Common myeloid progenitor, CD34-positive (primary cell): ENCODE measurements at regions not wholly inside any gene's neighbourhood (a gene's known extent, or its start where the extent isn't known, plus 50 kb on each side); places are given as distances from the start of the nearest gene placed in this dataset.

Experiments used
- CTCF ChIA-PET: fragments of 350-600 bp; sonication (Branson Sonifier 250); formaldehyde crosslinking; loops from one replicate; lab custom pipeline; 2021; ENCODE audit warnings: antibody characterized with exemption; lab: Charles Lee
- POLR2A ChIA-PET: fragments of 350-600 bp; sonication (Branson Sonifier 250); formaldehyde crosslinking; loops from one replicate; lab custom pipeline; 2021; ENCODE audit warnings: antibody characterized with exemption; lab: Charles Lee
- DNase-seq, 3 donors: peaks; one replicate each; pipeline versions ENCODE4 v3.0.0 to v3.0.0-alpha.2; 2013
- H3K27ac ChIP-seq, 2 experiments: 1 replicate in 1 of 2; 2 replicates in 1 of 2; pipeline ENCODE4 v1.7.0; 2013; ENCODE audit warnings: inconsistent platforms in 2 of 2, low read length in 2 of 2, mild to moderate bottlenecking in 2 of 2, low read depth in 1 of 2, moderate library complexity in 1 of 2; ENCODE audit not compliant: severe bottlenecking in 2 of 2, insufficient read depth in 1 of 2, poor library complexity in 1 of 2
- H3K27me3 ChIP-seq, 5 experiments: replicated peaks in 2 of 5; 1 replicate in 3 of 5; 2 replicates in 2 of 5; pipeline versions ENCODE4 v1.6.1 to v1.7.0; 2013; ENCODE audit warnings: low read length in 4 of 5, mild to moderate bottlenecking in 2 of 5, moderate library complexity in 2 of 5, inconsistent platforms in 1 of 5; ENCODE audit not compliant: insufficient read depth in 5 of 5, control insufficient read depth in 4 of 5
- H3K36me3 ChIP-seq, 4 experiments: 1 replicate in 2 of 4; 2 replicates in 2 of 4; pipeline versions ENCODE4 v1.6.1 to v1.7.0; 2013; ENCODE audit warnings: low read length in 3 of 4, control low read depth in 1 of 4, mild to moderate bottlenecking in 1 of 4; ENCODE audit not compliant: control insufficient read depth in 4 of 4, insufficient read depth in 4 of 4
- H3K4me1 ChIP-seq, 4 experiments: 1 replicate in 3 of 4; 2 replicates in 1 of 4; pipeline versions ENCODE4 v1.6.1 to v1.7.1; 2013; ENCODE audit warnings: low read length in 3 of 4, mild to moderate bottlenecking in 3 of 4, control low read depth in 1 of 4, inconsistent platforms in 1 of 4, moderate library complexity in 1 of 4; ENCODE audit not compliant: control insufficient read depth in 4 of 4, insufficient read depth in 4 of 4; ENCODE audit errors: control extremely low read depth in 1 of 4
- H3K4me3 ChIP-seq, 7 experiments: 1 replicate in 4 of 7; 2 replicates in 3 of 7; pipeline versions ENCODE4 v1.5.1 to v1.7.0; 2013; ENCODE audit warnings: mild to moderate bottlenecking in 7 of 7, low read length in 6 of 7, moderate library complexity in 6 of 7, inconsistent platforms in 2 of 7, low read depth in 2 of 7, control low read depth in 1 of 7; ENCODE audit not compliant: insufficient read depth in 4 of 7, control insufficient read depth in 1 of 7; ENCODE audit errors: extremely low read depth in 1 of 7
- H3K9me3 ChIP-seq, 5 experiments: 1 replicate in 4 of 5; 2 replicates in 1 of 5; pipeline versions ENCODE4 v1.6.1 to v1.7.1; 2013; ENCODE audit warnings: low read length in 4 of 5, mild to moderate bottlenecking in 2 of 5, inconsistent platforms in 1 of 5, low read depth in 1 of 5, moderate library complexity in 1 of 5; ENCODE audit not compliant: control insufficient read depth in 4 of 5, insufficient read depth in 2 of 5; ENCODE audit errors: control extremely low read depth in 1 of 5
- WGBS: methylation state at CpG from one replicate; pipeline ENCODE4 v1.1.5; 2013; ENCODE audit not compliant: insufficient coverage; 5-methylcytosine and 5-hydroxymethylcytosine counted together

DNA sequence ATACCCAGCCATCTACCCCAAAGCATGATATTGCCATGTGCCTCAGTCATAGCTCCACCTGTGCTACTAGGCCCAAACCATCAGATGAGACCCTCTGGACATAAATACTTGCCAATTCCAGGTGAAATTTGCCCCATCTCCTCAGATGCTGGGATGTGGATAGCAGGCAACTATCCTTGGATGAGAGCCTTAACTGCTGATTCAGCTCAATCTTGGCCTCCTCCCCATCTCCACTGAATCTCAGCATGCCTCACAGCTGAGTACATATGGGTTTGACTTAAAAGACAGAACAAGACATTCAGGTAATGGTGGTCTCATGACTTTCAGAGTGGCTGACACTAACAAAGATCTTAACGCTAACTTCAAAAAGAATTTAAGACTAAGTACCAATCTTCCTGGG is 50.8 kb upstream of the KLHL13 start:
- H3K27ac ChIP-seq = no peak overlapping the region
- no peak overlapping the region for H3K4me3 ChIP-seq
- H3K36me3 ChIP-seq = no peaks in the 10 kb centered on the region
- ChIA-PET CTCF (no interaction called here), POLR2A (no interaction called here)
- H3K4me1 ChIP-seq = no peaks in the 10 kb centered on the region
- H3K9me3 ChIP-seq = no peaks in the 10 kb centered on the region
- no peak for DNase-seq
- H3K27me3 ChIP-seq = no peaks in the 10 kb centered on the region
- WGBS = 100% methylated on average over 1 of the region's 1 CpG

DNA sequence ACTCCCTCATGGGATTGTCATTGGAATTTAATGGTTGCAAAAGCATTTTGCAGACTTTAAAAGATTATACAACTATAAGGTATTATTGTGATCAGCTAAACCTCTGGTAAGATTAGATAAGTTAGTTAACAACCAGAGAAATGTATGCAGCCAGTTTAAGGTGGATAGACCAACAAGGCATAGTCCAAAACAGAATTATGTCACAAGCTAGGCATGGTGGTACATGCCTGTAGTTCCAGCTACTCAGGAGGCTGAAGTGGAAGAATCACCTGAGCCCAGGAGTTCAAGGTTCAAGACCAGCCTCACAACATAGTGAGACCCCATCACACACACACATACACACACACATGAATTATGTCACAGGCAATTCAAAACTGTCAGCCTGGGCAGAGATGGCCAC is 54.7 kb upstream of the KLHL13 start:
- POLR2A ChIA-PET = no interaction called here
- DNase-seq = no peak
- Histone ChIP-seq H3K36me3 (no peaks in the 10 kb centered on the region), H3K9me3 (no peaks in the 10 kb centered on the region), H3K4me1 (no peaks in the 10 kb centered on the region), H3K27me3 (no peaks in the 10 kb centered on the region), H3K4me3 (no peak overlapping the region), H3K27ac (no peak overlapping the region)
- CTCF ChIA-PET = no interaction called here

DNA sequence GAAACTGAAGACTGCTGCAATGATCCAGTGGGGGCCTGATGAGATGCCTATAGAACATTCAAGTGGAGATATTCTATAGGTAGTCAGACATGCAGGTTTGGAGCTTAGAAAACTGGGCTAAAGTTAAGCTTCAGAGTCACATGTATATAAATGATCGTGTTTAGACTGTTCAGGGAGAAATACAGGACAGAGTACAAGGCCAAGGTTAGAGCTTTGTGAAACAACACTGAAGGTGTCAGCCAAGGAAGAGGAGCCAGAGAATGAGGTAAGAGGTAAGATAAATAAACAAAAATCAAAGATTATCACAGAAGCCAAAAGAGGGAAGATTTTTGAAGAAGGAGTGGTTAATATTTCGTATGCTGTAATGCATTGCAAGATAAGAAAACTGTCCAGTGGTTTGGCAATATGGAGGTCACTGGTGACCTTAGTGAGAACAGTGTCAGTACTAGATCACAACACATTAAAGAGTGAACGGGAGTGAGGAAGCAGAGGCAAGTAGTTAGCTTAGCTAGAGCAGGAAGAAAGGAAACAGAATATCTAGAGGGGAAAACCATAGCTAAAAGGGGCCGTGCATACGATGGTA is 58.0 kb upstream of the KLHL13 start:
- Histone ChIP-seq H3K36me3 (no peaks in the 10 kb centered on the region), H3K27ac (no peak overlapping the region), H3K4me1 (no peaks in the 10 kb centered on the region), H3K4me3 (no peak overlapping the region), H3K9me3 (no peaks in the 10 kb centered on the region), H3K27me3 (no peaks in the 10 kb centered on the region)
- 72% methylated on average over 5 of the region's 5 CpGs for WGBS
- POLR2A ChIA-PET = no interaction called here
- CTCF ChIA-PET = no interaction called here
- no peak for DNase-seq

DNA sequence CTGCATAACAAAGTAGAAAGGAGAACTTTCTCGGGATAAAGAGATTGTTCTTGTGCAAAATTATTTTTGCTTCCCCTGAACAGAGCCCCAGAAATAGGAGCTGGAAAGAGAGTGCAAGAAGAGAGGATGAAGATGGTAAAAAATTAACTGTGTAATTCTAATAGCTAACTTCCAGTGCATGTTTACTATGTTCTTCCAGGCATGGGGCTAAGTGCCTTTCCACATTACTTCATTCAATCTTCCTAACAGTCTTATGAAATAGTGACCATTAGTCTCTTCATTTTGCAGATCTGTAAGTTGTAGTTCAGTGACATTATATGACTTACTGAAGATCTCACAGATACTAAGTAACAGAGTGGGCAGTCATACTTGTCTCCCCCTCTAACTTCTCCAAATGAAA is 61.1 kb upstream of the KLHL13 start:
- ChIA-PET POLR2A (no interaction called here), CTCF (no interaction called here)
- no peaks in the 10 kb centered on the region for H3K27me3 ChIP-seq
- no peak for DNase-seq
- H3K4me1 ChIP-seq = no peaks in the 10 kb centered on the region
- H3K36me3 ChIP-seq = no peaks in the 10 kb centered on the region
- H3K4me3 ChIP-seq = no peak overlapping the region
- 86% methylated on average over 1 of the region's 1 CpG for WGBS
- no peak overlapping the region for H3K27ac ChIP-seq
- H3K9me3 ChIP-seq = no peaks in the 10 kb centered on the region

DNA sequence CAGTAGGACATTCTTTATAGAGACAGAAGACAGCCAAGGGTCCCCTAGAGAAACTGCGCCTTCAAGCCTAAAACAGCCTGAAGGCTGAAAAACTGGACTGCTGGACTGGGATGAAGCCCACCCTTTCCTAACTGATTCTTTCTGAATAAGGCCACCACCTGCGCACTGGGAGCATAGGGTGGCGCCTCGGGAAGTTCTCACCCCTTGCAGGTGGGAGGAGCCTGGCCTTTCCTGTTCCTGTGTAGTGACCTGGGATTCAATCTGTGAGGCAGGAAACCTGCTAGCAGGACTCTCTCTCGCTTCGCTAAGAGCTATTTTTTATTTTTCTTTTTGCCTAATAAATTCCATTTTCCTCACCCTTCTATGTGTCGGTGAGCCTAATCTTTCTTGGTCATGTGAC is 61.8 kb upstream of the KLHL13 start:
- CTCF ChIA-PET = no interaction called here
- Histone ChIP-seq H3K27me3 (no peaks in the 10 kb centered on the region), H3K4me3 (no peak overlapping the region), H3K9me3 (no peaks in the 10 kb centered on the region), H3K4me1 (no peaks in the 10 kb centered on the region), H3K27ac (no peak overlapping the region), H3K36me3 (no peaks in the 10 kb centered on the region)
- 82% methylated on average over 4 of the region's 7 CpGs for WGBS
- DNase-seq = no peak
- POLR2A ChIA-PET = no interaction called here

DNA sequence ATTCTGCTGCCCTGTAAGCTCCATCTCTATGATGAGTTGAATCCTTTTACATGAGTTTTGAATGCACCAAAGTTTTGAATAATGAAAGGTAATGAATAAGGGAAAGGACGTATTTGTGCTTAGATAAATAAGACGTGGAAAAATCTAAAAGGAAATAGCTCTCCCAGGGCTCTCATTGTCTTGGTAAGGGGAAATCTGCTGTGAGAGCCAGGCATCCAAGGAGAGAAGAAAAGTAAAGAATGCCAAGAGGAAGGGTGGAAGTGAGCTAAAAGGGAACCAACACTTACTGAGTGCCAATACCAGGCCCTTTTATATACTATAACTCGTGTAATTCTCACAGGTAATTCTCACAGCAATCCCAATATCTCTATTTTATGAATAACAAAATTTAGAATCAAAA is 62.6 kb upstream of the KLHL13 start:
- 44% methylated on average over 2 of the region's 3 CpGs for WGBS
- POLR2A ChIA-PET = no interaction called here

DNA sequence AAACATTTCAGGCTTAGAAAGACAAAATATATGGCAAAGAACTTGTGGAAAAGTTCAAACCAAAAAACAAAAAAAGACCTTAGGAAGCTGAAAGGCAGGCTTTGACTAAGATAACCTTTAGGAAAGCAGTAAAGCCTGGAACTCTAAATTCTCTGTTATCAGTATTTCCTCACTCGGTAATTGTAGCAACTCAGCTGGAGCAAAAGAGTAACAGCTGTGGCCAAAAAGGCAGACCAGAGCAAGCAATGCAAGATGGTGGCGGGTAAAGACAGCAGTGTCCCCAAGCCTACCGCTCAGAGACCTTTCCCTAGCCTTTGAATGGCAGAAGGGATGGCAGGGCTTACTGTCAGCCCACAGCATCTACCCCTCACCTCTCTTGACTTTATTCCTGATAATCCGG is 63.1 kb upstream of the KLHL13 start:
- no peaks in the 10 kb centered on the region for H3K27me3 ChIP-seq
- ChIA-PET CTCF (no interaction called here), POLR2A (no interaction called here)
- H3K4me1 ChIP-seq = no peaks in the 10 kb centered on the region
- H3K9me3 ChIP-seq = no peaks in the 10 kb centered on the region
- no peak overlapping the region for H3K4me3 ChIP-seq
- no peaks in the 10 kb centered on the region for H3K36me3 ChIP-seq
- H3K27ac ChIP-seq = no peak overlapping the region
- WGBS = 66% methylated on average over 3 of the region's 4 CpGs
- no peak for DNase-seq

More for the DNA sequence above, 62.6 kb upstream of the KLHL13 start:
- no peak for DNase-seq
- Histone ChIP-seq H3K36me3 (no peaks in the 10 kb centered on the region), H3K9me3 (no peaks in the 10 kb centered on the region), H3K27me3 (no peaks in the 10 kb centered on the region), H3K27ac (no peak overlapping the region), H3K4me3 (no peak overlapping the region), H3K4me1 (no peaks in the 10 kb centered on the region)
- CTCF ChIA-PET = no interaction called here
